NCI-H1105 (cell line): ENCODE measurements at regions not wholly inside any gene's neighbourhood (a gene's known extent, or its start where the extent isn't known, plus 50 kb on each side); places are given as distances from the start of the nearest gene placed in this dataset.

Experiments used
- DNase-seq: peaks from one replicate; lab custom pipeline; 2025; lab: John Stamatoyannopoulos, UW

GRCh38 chr6:19465256-19465655, 371.9 kb upstream of the ID4 start:
- DNase-seq = peak; percentile 73

- DNase-seq = peak; percentile 86
These were observed 371.4 kb upstream of the ID4 start for GRCh38 chr6:19465760-19466159.

- no peak for DNase-seq
These were observed 366.8 kb upstream of the ID4 start for GRCh38 chr6:19470333-19470732.

- DNase-seq = no peak
These were observed 365.0 kb upstream of the ID4 start for GRCh38 chr6:19472153-19472552.

- no peak for DNase-seq
These were observed 364.3 kb upstream of the ID4 start for GRCh38 chr6:19472850-19473249.

GRCh38 chr6:19477563-19477962, 359.6 kb upstream of the ID4 start:
- no peak for DNase-seq

- DNase-seq = no peak
These were observed 358.9 kb upstream of the ID4 start for GRCh38 chr6:19478273-19478672.

- DNase-seq = no peak
These were observed 358.2 kb upstream of the ID4 start for GRCh38 chr6:19478992-19479391.

GRCh38 chr6:19479551-19479950, 357.6 kb upstream of the ID4 start:
- DNase-seq = no peak

GRCh38 chr6:19492636-19493405, 344.3 kb upstream of the ID4 start:
- no peak for DNase-seq

GRCh38 chr6:19501737-19502245, 335.4 kb upstream of the ID4 start:
- no peak for DNase-seq

GRCh38 chr6:19502301-19502700, 334.9 kb upstream of the ID4 start:
- no peak for DNase-seq

- no peak for DNase-seq
These were observed 321.2 kb upstream of the ID4 start for GRCh38 chr6:19515939-19516338.

- DNase-seq = no peak
These were observed 317.2 kb upstream of the ID4 start for GRCh38 chr6:19519941-19520340.

- peak; percentile 36 for DNase-seq
These were observed 312.6 kb upstream of the ID4 start for GRCh38 chr6:19524366-19525186.

- no peak for DNase-seq
These were observed 311.5 kb upstream of the ID4 start for GRCh38 chr6:19525673-19526072.

GRCh38 chr6:19530188-19530587, 307.0 kb upstream of the ID4 start:
- DNase-seq = no peak

GRCh38 chr6:19535351-19535750, 301.8 kb upstream of the ID4 start:
- peak; percentile 86 for DNase-seq

GRCh38 chr6:19536838-19537237, 300.3 kb upstream of the ID4 start:
- DNase-seq = no peak

GRCh38 chr6:19538096-19538495, 299.1 kb upstream of the ID4 start:
- DNase-seq = peak; percentile 100

- no peak for DNase-seq
These were observed 289.7 kb upstream of the ID4 start for GRCh38 chr6:19547507-19547906.

GRCh38 chr6:19549109-19549508, 288.1 kb upstream of the ID4 start:
- no peak for DNase-seq

- DNase-seq = no peak
These were observed 286.8 kb upstream of the ID4 start for GRCh38 chr6:19550380-19550779.
